Tibial nerve (tissue), 4 donors: ENCODE measurements at regions not wholly inside any gene's neighbourhood (a gene's known extent, or its start where the extent isn't known, plus 50 kb on each side); places are given as distances from the start of the nearest gene placed in this dataset.

Source experiments
- CTCF ChIP-seq, 5 experiments: fragments of 200-600 bp in 3 of 5; fragments of 450-650 bp in 2 of 5; sonication (generic) in 3 of 5; IDR thresholded peaks; one replicate each; pipeline ENCODE4 v1.5.1; 2016 to 2019; ENCODE audit warnings: antibody characterized with exemption in 5 of 5, mild to moderate bottlenecking in 3 of 5, moderate library complexity in 2 of 5
- EP300 ChIP-seq, 2 donors: sonication (generic); formaldehyde crosslinking; IDR thresholded peaks; one replicate each; pipeline ENCODE4 v1.6.1; 2017; ENCODE audit warnings: antibody characterized with exemption in 2 of 2, mild to moderate bottlenecking in 1 of 2
- POLR2A ChIP-seq, 2 donors: fragments of 450-650 bp; IDR thresholded peaks; one replicate each; pipeline ENCODE4 v1.6.1; 2017; ENCODE audit warnings: antibody characterized with exemption in 2 of 2, mild to moderate bottlenecking in 2 of 2, moderate library complexity in 2 of 2

GRCh38 chr7:12995912-12996469 lies 308.6 kb downstream of the ARL4A start:
- TF ChIP-seq CTCF (IDR thresholded peaks at IDR 0.05) (no peak), POLR2A (IDR thresholded peaks at IDR 0.05) (no peak), EP300 (IDR thresholded peaks at IDR 0.05) (no peak)
